ENCODE measurements at regions not wholly inside any gene's neighbourhood (a gene's known extent, or its start where the extent isn't known, plus 50 kb on each side); places are given as distances from the start of the nearest gene placed in this dataset.
A peak's percentile ranks its signal among the peaks of the same experiment; 100 is the strongest.

DNA sequence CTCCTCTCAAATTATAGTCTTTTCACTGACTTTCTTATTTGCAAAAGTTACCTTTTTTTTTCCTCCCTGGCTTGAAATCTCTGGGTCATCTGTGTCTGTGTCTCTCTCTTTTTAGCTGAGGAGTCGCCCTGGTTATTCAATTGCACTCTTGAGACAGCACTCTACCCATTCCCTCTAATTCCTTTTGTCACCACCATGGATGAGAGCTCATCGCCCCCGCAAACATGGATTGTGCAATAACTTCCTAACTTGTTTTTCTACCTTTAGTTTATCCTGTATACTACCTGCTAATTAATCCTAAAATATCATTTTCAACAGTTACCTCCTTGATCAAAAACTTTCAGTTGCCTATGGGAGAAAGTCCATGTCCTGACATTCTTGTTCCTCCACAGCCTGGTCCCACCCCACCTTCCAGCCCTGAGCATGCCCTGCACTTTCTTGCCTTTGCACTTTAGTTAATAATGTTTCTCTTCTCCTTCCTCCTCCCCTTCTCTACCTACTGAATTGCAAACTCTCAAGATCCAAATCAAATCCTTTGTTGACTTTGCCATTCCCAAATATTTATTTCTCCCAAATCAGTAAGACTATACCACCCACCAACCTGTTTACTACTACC is 110.4 kb upstream of the MAGI3 start:
- Histone ChIP-seq H3K9me3 (ENCODE audit: control insufficient read depth, low read depth, low read length) (no peaks in the 10 kb centered on the region), H3K36me3 (ENCODE audit: control insufficient read depth, insufficient read depth, low read length) (no peaks in the 10 kb centered on the region), H3K27me3 (ENCODE audit: control insufficient read depth, insufficient read depth, low read length) (no peaks in the 10 kb centered on the region), H3K4me3 (ENCODE audit: low read length) (no peak overlapping the region), H3K27ac (ENCODE audit: low read length) (peak overlapping the region; percentile 68), H3K4me1 (ENCODE audit: control insufficient read depth, insufficient read depth, low read length) (peaks cover 21% of the 10 kb centered on the region)
- DNase-seq = peak; percentile 27 to 73
- 69% methylated on average over 2 of the region's 3 CpGs for WGBS (ENCODE audit: insufficient coverage, low lambda C conversion rate)

GRCh38 chr1:113280581-113280980 is 109.7 kb upstream of the MAGI3 start:
- peak overlapping the region; percentile 68 for H3K27ac ChIP-seq (ENCODE audit: low read length)
- WGBS (ENCODE audit: insufficient coverage, low lambda C conversion rate) = 50% methylated on average over 1 of the region's 1 CpG
- no peaks in the 10 kb centered on the region for H3K36me3 ChIP-seq (ENCODE audit: control insufficient read depth, insufficient read depth, low read length)
- H3K27me3 ChIP-seq (ENCODE audit: control insufficient read depth, insufficient read depth, low read length) = no peaks in the 10 kb centered on the region
- peaks cover 21% of the 10 kb centered on the region for H3K4me1 ChIP-seq (ENCODE audit: control insufficient read depth, insufficient read depth, low read length)
- peak in 1 of 2 donors; percentile 59 for DNase-seq
- no peak overlapping the region for H3K4me3 ChIP-seq (ENCODE audit: low read length)
- no peaks in the 10 kb centered on the region for H3K9me3 ChIP-seq (ENCODE audit: control insufficient read depth, low read depth, low read length)

GRCh38 chr1:113281550-113281949 is 108.8 kb upstream of the MAGI3 start:
- Histone ChIP-seq H3K9me3 (ENCODE audit: control insufficient read depth, low read depth, low read length) (no peaks in the 10 kb centered on the region), H3K27ac (ENCODE audit: low read length) (no peak overlapping the region), H3K4me1 (ENCODE audit: control insufficient read depth, insufficient read depth, low read length) (peaks cover 21% of the 10 kb centered on the region), H3K27me3 (ENCODE audit: control insufficient read depth, insufficient read depth, low read length) (no peaks in the 10 kb centered on the region), H3K36me3 (ENCODE audit: control insufficient read depth, insufficient read depth, low read length) (no peaks in the 10 kb centered on the region), H3K4me3 (ENCODE audit: low read length) (no peak overlapping the region)
- DNase-seq = peak in 1 of 2 donors; percentile 33

DNA sequence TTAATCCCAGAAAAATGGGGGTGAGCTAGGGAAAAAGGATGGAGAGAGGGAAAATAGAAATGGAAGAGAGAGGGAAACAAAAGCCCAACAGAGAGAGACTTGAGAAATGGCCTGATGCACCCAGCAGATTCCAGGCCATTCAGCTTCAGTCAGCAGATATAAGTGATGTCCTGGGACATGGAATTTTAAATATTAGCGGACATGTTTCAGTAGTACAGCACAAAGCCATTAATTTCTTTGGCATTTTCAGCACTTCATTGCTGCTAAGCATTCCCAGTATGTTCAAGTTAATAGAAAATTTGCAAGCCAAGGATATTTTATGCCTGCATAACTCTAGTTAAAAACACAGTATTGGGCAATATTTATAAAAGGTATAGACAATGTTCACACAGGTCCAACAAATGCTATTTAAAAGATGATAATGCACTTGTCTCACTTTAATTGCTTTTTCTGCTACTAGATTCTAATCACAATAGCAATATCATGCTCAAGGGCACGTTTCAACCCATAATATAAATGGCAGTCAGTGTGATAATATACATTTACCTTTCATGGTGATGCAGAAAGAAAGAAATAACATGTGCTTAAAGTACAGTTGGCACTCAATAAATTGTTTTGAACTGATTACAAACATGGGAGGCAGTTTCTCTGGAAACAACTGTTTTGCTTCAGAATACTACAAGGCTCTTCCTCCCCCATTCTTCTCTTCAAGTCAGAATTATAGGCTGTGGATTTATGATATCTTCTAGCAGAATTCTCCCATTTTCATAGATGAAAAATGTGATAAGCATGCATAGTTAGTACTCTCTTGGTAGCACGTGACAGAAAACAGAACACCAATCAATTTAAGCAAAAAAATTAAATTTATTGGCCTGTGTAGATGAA is 108.1 kb upstream of the MAGI3 start:
- Histone ChIP-seq H3K27me3 (ENCODE audit: control insufficient read depth, insufficient read depth, low read length) (no peaks in the 10 kb centered on the region), H3K36me3 (ENCODE audit: control insufficient read depth, insufficient read depth, low read length) (no peaks in the 10 kb centered on the region), H3K27ac (ENCODE audit: low read length) (no peak overlapping the region), H3K9me3 (ENCODE audit: control insufficient read depth, low read depth, low read length) (no peaks in the 10 kb centered on the region), H3K4me3 (ENCODE audit: low read length) (no peak overlapping the region), H3K4me1 (ENCODE audit: control insufficient read depth, insufficient read depth, low read length) (peaks cover 21% of the 10 kb centered on the region)
- WGBS (ENCODE audit: insufficient coverage, low lambda C conversion rate) = no CpG with 5 or more reads among the region's 3 CpGs
- no peak for DNase-seq

- H3K27me3 ChIP-seq (ENCODE audit: control insufficient read depth, insufficient read depth, low read length) = no peaks in the 10 kb centered on the region
- peaks cover 21% of the 10 kb centered on the region for H3K4me1 ChIP-seq (ENCODE audit: control insufficient read depth, insufficient read depth, low read length)
- no peaks in the 10 kb centered on the region for H3K36me3 ChIP-seq (ENCODE audit: control insufficient read depth, insufficient read depth, low read length)
- DNase-seq = no peak
- H3K4me3 ChIP-seq (ENCODE audit: low read length) = no peak overlapping the region
- H3K9me3 ChIP-seq (ENCODE audit: control insufficient read depth, low read depth, low read length) = no peaks in the 10 kb centered on the region
- 90% methylated on average over 2 of the region's 11 CpGs for whole genome bisulfite sequencing (ENCODE audit: insufficient coverage, low lambda C conversion rate)
- no peak overlapping the region for H3K27ac ChIP-seq (ENCODE audit: low read length)
Measured at GRCh38 chr1:113282893-113283285, 107.4 kb upstream of the MAGI3 start.

- Histone ChIP-seq H3K4me3 (ENCODE audit: low read length) (no peak overlapping the region), H3K4me1 (ENCODE audit: control insufficient read depth, insufficient read depth, low read length) (peaks cover 21% of the 10 kb centered on the region), H3K36me3 (ENCODE audit: control insufficient read depth, insufficient read depth, low read length) (no peaks in the 10 kb centered on the region), H3K27ac (ENCODE audit: low read length) (no peak overlapping the region), H3K27me3 (ENCODE audit: control insufficient read depth, insufficient read depth, low read length) (no peaks in the 10 kb centered on the region), H3K9me3 (ENCODE audit: control insufficient read depth, low read depth, low read length) (no peaks in the 10 kb centered on the region)
- no peak for DNase-seq
Measured at GRCh38 chr1:113283914-113284313, 106.4 kb upstream of the MAGI3 start.

DNA sequence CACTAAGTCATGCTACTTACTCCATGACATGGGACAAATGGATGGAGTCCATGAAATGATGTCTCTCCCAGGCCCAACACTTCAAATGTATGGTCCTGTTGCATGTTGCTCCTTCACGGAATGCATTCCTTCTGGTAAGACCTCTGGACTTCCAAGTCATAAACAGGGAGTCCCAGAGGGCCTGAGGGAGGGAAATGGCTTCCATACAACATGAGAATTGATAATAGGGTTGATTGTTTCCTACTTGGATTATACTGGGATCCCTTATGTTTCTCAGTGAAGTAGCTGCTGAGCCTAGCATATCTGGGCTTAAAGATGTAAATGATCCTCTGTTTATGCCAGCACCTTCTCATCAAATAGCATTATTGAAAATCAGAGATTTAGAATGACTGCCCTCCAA is 104.2 kb upstream of the MAGI3 start:
- H3K36me3 ChIP-seq (ENCODE audit: control insufficient read depth, insufficient read depth, low read length) = no peaks in the 10 kb centered on the region
- H3K4me3 ChIP-seq (ENCODE audit: low read length) = no peak overlapping the region
- WGBS (ENCODE audit: insufficient coverage, low lambda C conversion rate) = no CpG with 5 or more reads among the region's 1 CpG
- no peaks in the 10 kb centered on the region for H3K9me3 ChIP-seq (ENCODE audit: control insufficient read depth, low read depth, low read length)
- peak in 1 of 2 donors; percentile 32 for DNase-seq
- no peak overlapping the region for H3K27ac ChIP-seq (ENCODE audit: low read length)
- no peaks in the 10 kb centered on the region for H3K27me3 ChIP-seq (ENCODE audit: control insufficient read depth, insufficient read depth, low read length)
- peaks cover 7% of the 10 kb centered on the region for H3K4me1 ChIP-seq (ENCODE audit: control insufficient read depth, insufficient read depth, low read length)

GRCh38 chr1:113291777-113292602 is 98.3 kb upstream of the MAGI3 start:
- peak in 1 of 2 donors; percentile 79 for DNase-seq
- peak overlapping the region; percentile 87 for H3K27ac ChIP-seq (ENCODE audit: low read length)
- WGBS (ENCODE audit: insufficient coverage, low lambda C conversion rate) = 80% methylated on average over 3 of the region's 9 CpGs

GRCh38 chr1:113292603-113293255 is 97.6 kb upstream of the MAGI3 start:
- H3K27ac ChIP-seq (ENCODE audit: low read length) = peak overlapping the region; percentile 87
- peak; percentile 83 to 95 for DNase-seq

More at GRCh38 chr1:113291777-113292602, 98.3 kb upstream of the MAGI3 start:
- no peak overlapping the region for H3K4me3 ChIP-seq (ENCODE audit: low read length)
- no peaks in the 10 kb centered on the region for H3K36me3 ChIP-seq (ENCODE audit: control insufficient read depth, insufficient read depth, low read length)
- H3K9me3 ChIP-seq (ENCODE audit: control insufficient read depth, low read depth, low read length) = peaks cover 3% of the 10 kb centered on the region
- H3K4me1 ChIP-seq (ENCODE audit: control insufficient read depth, insufficient read depth, low read length) = peaks cover 25% of the 10 kb centered on the region
- no peaks in the 10 kb centered on the region for H3K27me3 ChIP-seq (ENCODE audit: control insufficient read depth, insufficient read depth, low read length)

DNA sequence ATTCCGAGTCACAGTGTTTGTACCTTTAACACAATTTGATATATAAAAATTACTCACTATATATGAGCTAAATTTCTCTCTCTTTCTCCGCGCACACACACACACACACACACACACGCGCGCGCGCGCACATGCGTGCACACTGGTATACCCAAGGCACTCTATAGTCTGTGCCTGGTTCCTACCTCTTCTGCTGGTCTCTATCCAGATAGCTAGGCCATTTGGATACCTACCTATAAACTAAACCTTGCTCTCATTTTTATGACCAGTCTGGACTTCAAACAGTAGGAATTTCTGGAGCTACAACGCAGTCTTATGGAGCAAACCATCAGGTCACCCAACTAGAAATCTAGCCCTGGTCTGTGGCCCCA is 97.1 kb upstream of the MAGI3 start:
- no peaks in the 10 kb centered on the region for H3K27me3 ChIP-seq (ENCODE audit: control insufficient read depth, insufficient read depth, low read length)
- peaks cover 3% of the 10 kb centered on the region for H3K9me3 ChIP-seq (ENCODE audit: control insufficient read depth, low read depth, low read length)
- no peaks in the 10 kb centered on the region for H3K36me3 ChIP-seq (ENCODE audit: control insufficient read depth, insufficient read depth, low read length)
- H3K27ac ChIP-seq (ENCODE audit: low read length) = peak overlapping the region; percentile 87
- no peak overlapping the region for H3K4me3 ChIP-seq (ENCODE audit: low read length)
- DNase-seq = peak in 1 of 2 donors; percentile 42
- H3K4me1 ChIP-seq (ENCODE audit: control insufficient read depth, insufficient read depth, low read length) = peaks cover 25% of the 10 kb centered on the region
- 93% methylated on average over 2 of the region's 11 CpGs for WGBS (ENCODE audit: insufficient coverage, low lambda C conversion rate)

More at GRCh38 chr1:113292603-113293255, 97.6 kb upstream of the MAGI3 start:
- 40% methylated on average over 1 of the region's 2 CpGs for WGBS (ENCODE audit: insufficient coverage, low lambda C conversion rate)
- no peaks in the 10 kb centered on the region for H3K27me3 ChIP-seq (ENCODE audit: control insufficient read depth, insufficient read depth, low read length)
- peaks cover 3% of the 10 kb centered on the region for H3K9me3 ChIP-seq (ENCODE audit: control insufficient read depth, low read depth, low read length)
- H3K4me3 ChIP-seq (ENCODE audit: low read length) = no peak overlapping the region
- H3K4me1 ChIP-seq (ENCODE audit: control insufficient read depth, insufficient read depth, low read length) = peaks cover 25% of the 10 kb centered on the region
- no peaks in the 10 kb centered on the region for H3K36me3 ChIP-seq (ENCODE audit: control insufficient read depth, insufficient read depth, low read length)
